H9 (cell line): ENCODE measurements at regions not wholly inside any gene's neighbourhood (a gene's known extent, or its start where the extent isn't known, plus 50 kb on each side); places are given as distances from the start of the nearest gene placed in this dataset.

Source experiments
- DNase-seq: peaks from one replicate; pipeline ENCODE4 v3.0.0-alpha.2; 2017
- H2AFZ ChIP-seq: one replicate; pipeline ENCODE4 v1.6.1; 2013; ENCODE audit warnings: mild to moderate bottlenecking, low read length, control low read depth, moderate library complexity
- H2AK5ac ChIP-seq: 2 replicates; pipeline ENCODE4 v1.6.1; 2013; ENCODE audit warnings: low read length, control low read depth, mixed read lengths; ENCODE audit not compliant: insufficient read length
- H2BK120ac ChIP-seq: one replicate; pipeline ENCODE4 v1.6.1; 2013; ENCODE audit warnings: low read depth, mild to moderate bottlenecking, low read length, control low read depth, inconsistent platforms; ENCODE audit not compliant: poor library complexity, severe bottlenecking
- H2BK12ac ChIP-seq: 2 replicates; pipeline ENCODE4 v1.6.1; 2013; ENCODE audit warnings: low read length, control low read depth, mixed read lengths, low read depth; ENCODE audit not compliant: insufficient read length
- H2BK15ac ChIP-seq: 2 replicates; pipeline ENCODE4 v1.6.1; 2013; ENCODE audit warnings: low read depth, low read length, control low read depth
- H2BK20ac ChIP-seq: one replicate; pipeline ENCODE4 v1.6.1; 2013; ENCODE audit warnings: low read depth, mild to moderate bottlenecking, low read length, control low read depth, inconsistent platforms; ENCODE audit not compliant: poor library complexity, severe bottlenecking
- H2BK5ac ChIP-seq: 2 replicates; pipeline ENCODE4 v1.6.1; 2013; ENCODE audit warnings: low read length, control low read depth, mixed read lengths; ENCODE audit not compliant: insufficient read length
- H3K14ac ChIP-seq: 2 replicates; pipeline ENCODE4 v1.6.1; 2013; ENCODE audit warnings: low read length, control low read depth; ENCODE audit not compliant: insufficient read depth
- H3K18ac ChIP-seq: 2 replicates; pipeline ENCODE4 v1.6.1; 2013; ENCODE audit warnings: low read depth, mild to moderate bottlenecking, mixed read lengths, low read length, control low read depth; ENCODE audit not compliant: insufficient read length
- H3K23ac ChIP-seq: 2 replicates; pipeline ENCODE4 v1.6.1; 2013; ENCODE audit warnings: low read length, control low read depth, mixed read lengths, low read depth; ENCODE audit not compliant: insufficient read length
- H3K23me2 ChIP-seq: 2 replicates; pipeline ENCODE4 v1.6.1; 2013; ENCODE audit warnings: low read depth, mild to moderate bottlenecking, mixed read lengths, low read length, control low read depth; ENCODE audit not compliant: insufficient read length, poor library complexity, severe bottlenecking
- H3K27ac ChIP-seq: 2 replicates; pipeline ENCODE4 v1.5.1; 2013; ENCODE audit warnings: low read length, control low read depth, mixed read lengths, low read depth; ENCODE audit not compliant: insufficient read length
- H3K27me3 ChIP-seq: 2 replicates; pipeline ENCODE4 v1.6.1; 2013; ENCODE audit warnings: low read length, control low read depth, inconsistent platforms; ENCODE audit not compliant: insufficient read depth
- H3K4ac ChIP-seq: 2 replicates; pipeline ENCODE4 v1.6.1; 2013; ENCODE audit warnings: low read depth, mild to moderate bottlenecking, control low read depth, inconsistent platforms, low read length, moderate library complexity
- H3K4me1 ChIP-seq: 2 replicates; pipeline ENCODE4 v1.6.1; 2013; ENCODE audit warnings: low read length, control low read depth, inconsistent platforms; ENCODE audit not compliant: insufficient read depth
- H3K4me2 ChIP-seq: 2 replicates; pipeline ENCODE4 v1.6.1; 2013; ENCODE audit warnings: low read length, control low read depth, mixed read lengths; ENCODE audit not compliant: insufficient read length, insufficient read depth
- H3K56ac ChIP-seq: 2 replicates; pipeline ENCODE4 v1.6.1; 2013; ENCODE audit warnings: low read depth, mild to moderate bottlenecking, mixed read lengths, low read length, control low read depth; ENCODE audit not compliant: insufficient read length
- H3K79me1 ChIP-seq: 2 replicates; pipeline ENCODE4 v1.6.1; 2013; ENCODE audit warnings: low read depth, mild to moderate bottlenecking, moderate library complexity, low read length, control low read depth, inconsistent platforms; ENCODE audit not compliant: insufficient read depth, poor library complexity, severe bottlenecking
- H3K79me2 ChIP-seq: 2 replicates; pipeline ENCODE4 v1.6.1; 2013; ENCODE audit warnings: low read length, control low read depth, inconsistent platforms; ENCODE audit not compliant: insufficient read depth
- H3K9ac ChIP-seq: 2 replicates; pipeline ENCODE4 v1.6.1; 2013; ENCODE audit warnings: low read length, control low read depth, mixed read lengths; ENCODE audit not compliant: insufficient read length; ENCODE audit errors: extremely low read depth
- H3K9me3 ChIP-seq: one replicate; pipeline ENCODE4 v1.6.1; 2013; ENCODE audit warnings: low read depth, low read length, inconsistent platforms; ENCODE audit not compliant: control insufficient read depth
- H3T11ph ChIP-seq: one replicate; pipeline ENCODE4 v1.6.1; 2013; ENCODE audit warnings: mild to moderate bottlenecking, low read length, control low read depth, inconsistent platforms
- H4K20me1 ChIP-seq: one replicate; pipeline ENCODE4 v1.6.1; 2013; ENCODE audit not compliant: control insufficient read depth, insufficient read length, insufficient read depth
- H4K5ac ChIP-seq: 2 replicates; pipeline ENCODE4 v1.6.1; 2013; ENCODE audit warnings: low read depth, mild to moderate bottlenecking, mixed read lengths, low read length, control low read depth; ENCODE audit not compliant: insufficient read length
- H4K8ac ChIP-seq: replicated peaks from 2 replicates; pipeline ENCODE4 v1.6.1; 2013; ENCODE audit warnings: low read length, control low read depth, mixed read lengths, low read depth; ENCODE audit not compliant: insufficient read length
- H4K91ac ChIP-seq: 2 replicates; pipeline ENCODE4 v1.6.1; 2013; ENCODE audit warnings: low read depth, mild to moderate bottlenecking, moderate library complexity, mixed read lengths, low read length, control low read depth; ENCODE audit not compliant: insufficient read length
- H3K27ac Mint-ChIP-seq, 3 experiments: 2 replicates in 2 of 3; 3 replicates in 1 of 3; pipeline ENCODE4 v1.8.0; 2020 to 2021; ENCODE audit warnings: mixed read lengths in 3 of 3, mild to moderate bottlenecking in 1 of 3, moderate library complexity in 1 of 3
- H3K27me3 Mint-ChIP-seq: 2 replicates; pipeline ENCODE4 v1.8.0; 2021; ENCODE audit warnings: low read depth, mild to moderate bottlenecking, moderate library complexity, mixed read lengths
- H3K36me3 Mint-ChIP-seq, 3 experiments: 2 replicates in 2 of 3; 3 replicates in 1 of 3; pipeline ENCODE4 v1.8.0; 2020 to 2021; ENCODE audit warnings: low read depth in 3 of 3, mixed read lengths in 3 of 3; ENCODE audit not compliant: insufficient read depth in 1 of 3
- H3K4me1 Mint-ChIP-seq, 2 experiments: 2 replicates each; pipeline ENCODE4 v1.8.0; 2020; ENCODE audit warnings: mixed read lengths in 2 of 2
- H3K4me3 Mint-ChIP-seq, 2 experiments: 2 replicates in 1 of 2; 3 replicates in 1 of 2; pipeline ENCODE4 v1.8.0; 2020 to 2021; ENCODE audit warnings: mild to moderate bottlenecking in 2 of 2, mixed read lengths in 2 of 2, moderate library complexity in 1 of 2
- H3K9me3 Mint-ChIP-seq, 2 experiments: 2 replicates in 1 of 2; 3 replicates in 1 of 2; pipeline ENCODE4 v1.8.0; 2020; ENCODE audit warnings: mild to moderate bottlenecking in 2 of 2, mixed read lengths in 2 of 2, moderate library complexity in 1 of 2
- WGBS: extraction: QIAGEN DNeasy Blood & Tissue Kit; methylation state at CpG from one replicate; pipeline ENCODE4 v1.1.7; 2013; ENCODE audit warnings: missing lambda C conversion rate, low lambda C conversion rate, mixed read lengths; ENCODE audit not compliant: insufficient read length; ENCODE audit errors: extremely low coverage; 5-methylcytosine and 5-hydroxymethylcytosine counted together
- TF ChIP-seq, protein P1 (sequence below): fragments of 200-600 bp; sonication (generic); conservative IDR thresholded peaks from 3 replicates; pipeline ENCODE4 v1.8.0; 2021; ENCODE audit warnings: antibody characterized with exemption, mild to moderate bottlenecking

- no peaks in the 10 kb centered on the region for H3K4me1 Mint-ChIP-seq
- Histone ChIP-seq H2AK5ac (no peak overlapping the region), H3K56ac (no peak overlapping the region), H2BK15ac (no peak overlapping the region), H3T11ph (no peak overlapping the region), H3K4me1 (no peaks in the 10 kb centered on the region), H3K79me2 (no peaks in the 10 kb centered on the region), H3K18ac (no peak overlapping the region), H3K14ac (no peak overlapping the region), H4K91ac (no peak overlapping the region), H3K4ac (no peak overlapping the region), H3K23me2 (no peaks in the 10 kb centered on the region), H4K5ac (no peak overlapping the region), H3K9ac (no peak overlapping the region), H4K20me1 (no peaks in the 10 kb centered on the region), H4K8ac (no peak overlapping the region), H2BK12ac (no peak overlapping the region), H3K9me3 (no peaks in the 10 kb centered on the region), H3K23ac (no peak overlapping the region), H3K4me2 (no peak overlapping the region), H2BK5ac (no peak overlapping the region), H2AFZ (no peak overlapping the region), H2BK120ac (no peak overlapping the region), H3K27me3 (no peaks in the 10 kb centered on the region), H2BK20ac (no peak overlapping the region), H3K79me1 (no peaks in the 10 kb centered on the region), H3K27ac (no peak overlapping the region)
- peaks cover 0 to 6% (median 0%) of the 10 kb centered on the region in 3 experiments; a peak in 3 of 7 replicates for H3K36me3 Mint-ChIP-seq
- H3K27me3 Mint-ChIP-seq: no peaks in the 10 kb centered on the region
- H3K9me3 Mint-ChIP-seq: peaks cover 1 to 4% of the 10 kb centered on the region in 2 experiments; a peak in 3 of 5 replicates
- H3K4me3 Mint-ChIP-seq: no peak overlapping the region
- no CpG with 5 or more reads among the region's 5 CpGs for WGBS
- no peak overlapping the region; a peak in 1 of 7 replicates for H3K27ac Mint-ChIP-seq
- TF ChIP-seq, protein P1, sequence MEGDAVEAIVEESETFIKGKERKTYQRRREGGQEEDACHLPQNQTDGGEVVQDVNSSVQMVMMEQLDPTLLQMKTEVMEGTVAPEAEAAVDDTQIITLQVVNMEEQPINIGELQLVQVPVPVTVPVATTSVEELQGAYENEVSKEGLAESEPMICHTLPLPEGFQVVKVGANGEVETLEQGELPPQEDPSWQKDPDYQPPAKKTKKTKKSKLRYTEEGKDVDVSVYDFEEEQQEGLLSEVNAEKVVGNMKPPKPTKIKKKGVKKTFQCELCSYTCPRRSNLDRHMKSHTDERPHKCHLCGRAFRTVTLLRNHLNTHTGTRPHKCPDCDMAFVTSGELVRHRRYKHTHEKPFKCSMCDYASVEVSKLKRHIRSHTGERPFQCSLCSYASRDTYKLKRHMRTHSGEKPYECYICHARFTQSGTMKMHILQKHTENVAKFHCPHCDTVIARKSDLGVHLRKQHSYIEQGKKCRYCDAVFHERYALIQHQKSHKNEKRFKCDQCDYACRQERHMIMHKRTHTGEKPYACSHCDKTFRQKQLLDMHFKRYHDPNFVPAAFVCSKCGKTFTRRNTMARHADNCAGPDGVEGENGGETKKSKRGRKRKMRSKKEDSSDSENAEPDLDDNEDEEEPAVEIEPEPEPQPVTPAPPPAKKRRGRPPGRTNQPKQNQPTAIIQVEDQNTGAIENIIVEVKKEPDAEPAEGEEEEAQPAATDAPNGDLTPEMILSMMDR: no peak
- DNase-seq: no peak
Measured at GRCh38 chr3:70882104-70882503, 569.7 kb upstream of the MDFIC2 start.
